ENCODE measurements at regions not wholly inside any gene's neighbourhood (a gene's known extent, or its start where the extent isn't known, plus 50 kb on each side); places are given as distances from the start of the nearest gene placed in this dataset.
A peak's percentile ranks its signal among the peaks of the same experiment; 100 is the strongest.

GRCh38 chr1:199700551-199700950 lies 327.0 kb upstream of the NR5A2 start:
- Histone ChIP-seq H3K27me3 (no peaks in the 10 kb centered on the region), H4K20me1 (ENCODE audit: low read depth) (no peaks in the 10 kb centered on the region), H3K4me3 (no peak overlapping the region), H3K9me3 (ENCODE audit: low read depth) (no peaks in the 10 kb centered on the region), H3K79me2 (ENCODE audit: low read depth) (no peaks in the 10 kb centered on the region), H2AFZ (replicated peaks) (no peak overlapping the region), H3F3A (ENCODE audit: low read depth) (no peaks in the 10 kb centered on the region), H3K27ac (no peak overlapping the region), H3K9ac (no peak overlapping the region), H3K4me2 (no peak overlapping the region), H3K4me1 (no peaks in the 10 kb centered on the region), H3K36me3 (no peaks in the 10 kb centered on the region)
- H3K27ac Mint-ChIP-seq: no peak overlapping the region
- no peaks in the 10 kb centered on the region for H3K4me1 Mint-ChIP-seq
- no peak for DNase-seq (ENCODE audit: low spot score)
- no peak overlapping the region for H3K4me3 Mint-ChIP-seq
- H3K9me3 Mint-ChIP-seq: no peaks in the 10 kb centered on the region
- no peaks in the 10 kb centered on the region for H3K36me3 Mint-ChIP-seq
- H3K27me3 Mint-ChIP-seq (ENCODE audit: insufficient read depth, low read depth): no peaks in the 10 kb centered on the region
- no peak for TF ChIP-seq CTCF (IDR thresholded peaks at IDR 0.05)
- no peak for TF ChIP-seq EZH2phosphoT487 (IDR thresholded peaks at IDR 0.05)
- TF ChIP-seq EZH2 (IDR thresholded peaks at IDR 0.05): no peak

GRCh38 chr1:199701726-199702125 lies 325.8 kb upstream of the NR5A2 start:
- Mint-ChIP-seq H3K4me1 (no peaks in the 10 kb centered on the region), H3K27ac (no peak overlapping the region), H3K4me3 (no peak overlapping the region), H3K9me3 (no peaks in the 10 kb centered on the region), H3K36me3 (no peaks in the 10 kb centered on the region), H3K27me3 (ENCODE audit: insufficient read depth, low read depth) (no peaks in the 10 kb centered on the region)
- Histone ChIP-seq H4K20me1 (ENCODE audit: low read depth) (no peaks in the 10 kb centered on the region), H3K9ac (no peak overlapping the region), H3K79me2 (ENCODE audit: low read depth) (no peaks in the 10 kb centered on the region), H3F3A (ENCODE audit: low read depth) (no peaks in the 10 kb centered on the region), H3K27ac (no peak overlapping the region), H3K36me3 (no peaks in the 10 kb centered on the region), H3K4me3 (no peak overlapping the region), H3K4me2 (no peak overlapping the region), H3K4me1 (no peaks in the 10 kb centered on the region), H3K27me3 (no peaks in the 10 kb centered on the region), H3K9me3 (ENCODE audit: low read depth) (no peaks in the 10 kb centered on the region), H2AFZ (replicated peaks) (no peak overlapping the region)
- no peak for TF ChIP-seq EZH2 (IDR thresholded peaks at IDR 0.05)
- no peak for TF ChIP-seq CTCF (IDR thresholded peaks at IDR 0.05)
- TF ChIP-seq EZH2phosphoT487 (IDR thresholded peaks at IDR 0.05): no peak
- no peak for DNase-seq (ENCODE audit: low spot score)

- Mint-ChIP-seq H3K27ac (no peak overlapping the region), H3K9me3 (no peaks in the 10 kb centered on the region), H3K4me3 (no peak overlapping the region), H3K4me1 (no peaks in the 10 kb centered on the region), H3K27me3 (ENCODE audit: insufficient read depth, low read depth) (no peaks in the 10 kb centered on the region), H3K36me3 (no peaks in the 10 kb centered on the region)
- Histone ChIP-seq H3K4me2 (no peak overlapping the region), H3K4me1 (no peaks in the 10 kb centered on the region), H3K79me2 (ENCODE audit: low read depth) (no peaks in the 10 kb centered on the region), H4K20me1 (ENCODE audit: low read depth) (no peaks in the 10 kb centered on the region), H3K36me3 (no peaks in the 10 kb centered on the region), H3K4me3 (no peak overlapping the region), H3F3A (ENCODE audit: low read depth) (no peaks in the 10 kb centered on the region), H2AFZ (replicated peaks) (peak overlapping the region; percentile 21), H3K27ac (no peak overlapping the region), H3K9me3 (ENCODE audit: low read depth) (no peaks in the 10 kb centered on the region), H3K9ac (no peak overlapping the region), H3K27me3 (no peaks in the 10 kb centered on the region)
- no peak for DNase-seq (ENCODE audit: low spot score)
- TF ChIP-seq CTCF (IDR thresholded peaks at IDR 0.05) (no peak), EZH2phosphoT487 (IDR thresholded peaks at IDR 0.05) (no peak), EZH2 (IDR thresholded peaks at IDR 0.05) (no peak)
Observed at GRCh38 chr1:199704231-199704630, 323.3 kb upstream of the NR5A2 start.

DNA sequence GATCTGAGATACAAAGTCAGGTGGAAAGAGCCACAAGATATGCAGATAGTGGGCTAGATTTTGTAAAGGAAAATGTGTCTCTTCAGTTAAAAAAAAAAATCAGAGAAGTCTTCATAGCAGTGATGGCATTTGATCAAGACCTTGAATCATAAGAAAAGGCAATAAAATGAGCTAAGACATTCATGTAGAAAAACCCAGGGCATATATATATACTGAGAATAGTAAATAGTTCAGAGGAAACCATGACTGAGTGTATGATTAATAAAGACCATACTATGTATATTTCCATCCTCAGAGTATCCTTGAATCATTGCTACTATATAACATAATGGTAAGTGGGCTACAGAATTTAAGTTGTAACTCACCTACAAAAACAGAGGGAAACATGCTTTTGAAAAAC lies 321.7 kb upstream of the NR5A2 start:
- H4K20me1 ChIP-seq (ENCODE audit: low read depth): no peaks in the 10 kb centered on the region
- H3K4me1 Mint-ChIP-seq: no peaks in the 10 kb centered on the region
- no peaks in the 10 kb centered on the region for H3K27me3 Mint-ChIP-seq (ENCODE audit: insufficient read depth, low read depth)
- no peaks in the 10 kb centered on the region for H3K4me1 ChIP-seq
- no peaks in the 10 kb centered on the region for H3F3A ChIP-seq (ENCODE audit: low read depth)
- H3K9me3 ChIP-seq (ENCODE audit: low read depth): no peaks in the 10 kb centered on the region
- no peaks in the 10 kb centered on the region for H3K36me3 Mint-ChIP-seq
- no peaks in the 10 kb centered on the region for H3K36me3 ChIP-seq
- no peak overlapping the region for H2AFZ ChIP-seq (replicated peaks)
- H3K9ac ChIP-seq: no peak overlapping the region
- H3K27ac ChIP-seq: no peak overlapping the region
- H3K4me3 ChIP-seq: no peak overlapping the region
- H3K27ac Mint-ChIP-seq: no peak overlapping the region
- peaks cover 5% of the 10 kb centered on the region for H3K9me3 Mint-ChIP-seq
- no peaks in the 10 kb centered on the region for H3K27me3 ChIP-seq
- no peak overlapping the region for H3K4me3 Mint-ChIP-seq
- DNase-seq (ENCODE audit: low spot score): no peak
- TF ChIP-seq EZH2 (IDR thresholded peaks at IDR 0.05): no peak
- no peak for TF ChIP-seq CTCF (IDR thresholded peaks at IDR 0.05)
- TF ChIP-seq EZH2phosphoT487 (IDR thresholded peaks at IDR 0.05): no peak
- H3K79me2 ChIP-seq (ENCODE audit: low read depth): no peaks in the 10 kb centered on the region
- H3K4me2 ChIP-seq: no peak overlapping the region

Measured in neural progenitor cell (in vitro differentiated cells).